Cardiac septum (tissue), 1 donor: ENCODE measurements at regions not wholly inside any gene's neighbourhood (a gene's known extent, or its start where the extent isn't known, plus 50 kb on each side); places are given as distances from the start of the nearest gene placed in this dataset.

Source experiments
- DNase-seq: peaks from one replicate; pipeline ENCODE4 v3.0.0-alpha.2; 2020; ENCODE audit warnings: low spot score
- intact Hi-C: fragments of 100-400 bp; cut with DNase I; formaldehyde crosslinking; loops from one replicate; pipeline ENCODE4 v1.14.0; 2022
- donor health status: DM: no; HTN: no; CAD: no.

DNA sequence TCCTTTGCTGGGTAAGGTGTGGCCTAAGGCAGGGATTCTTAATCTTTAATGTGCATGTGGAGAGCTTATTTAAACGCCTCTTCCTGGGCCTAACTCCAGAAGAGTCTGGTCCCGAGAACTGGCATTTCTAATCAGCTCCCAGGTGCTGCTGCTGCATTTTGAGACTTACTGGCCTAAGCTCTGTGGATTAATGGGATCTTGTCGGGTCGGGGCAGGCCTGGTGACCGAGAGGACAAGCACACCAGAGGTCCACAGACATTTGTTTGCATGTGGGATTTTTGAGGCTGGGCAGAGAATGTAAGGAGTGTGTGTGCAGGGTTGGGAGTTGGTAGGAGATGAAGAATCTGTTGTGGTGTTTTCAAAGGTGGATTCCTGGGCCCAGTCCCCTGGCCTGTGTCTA lies 95.0 kb upstream of the DAP start:
- intact Hi-C loops: loop anchor here (5.0 kb wide), 2 partner anchors 131 to 159 kb away; no protein-coding TSS in a partner anchor
- no peak for DNase-seq

GRCh38 chr5:10854506-10855277 lies 93.7 kb upstream of the DAP start:
- intact Hi-C loops: loop anchor here (5.0 kb wide), 2 partner anchors 133 to 157 kb away; no protein-coding TSS in a partner anchor
- DNase-seq: no peak

DNA sequence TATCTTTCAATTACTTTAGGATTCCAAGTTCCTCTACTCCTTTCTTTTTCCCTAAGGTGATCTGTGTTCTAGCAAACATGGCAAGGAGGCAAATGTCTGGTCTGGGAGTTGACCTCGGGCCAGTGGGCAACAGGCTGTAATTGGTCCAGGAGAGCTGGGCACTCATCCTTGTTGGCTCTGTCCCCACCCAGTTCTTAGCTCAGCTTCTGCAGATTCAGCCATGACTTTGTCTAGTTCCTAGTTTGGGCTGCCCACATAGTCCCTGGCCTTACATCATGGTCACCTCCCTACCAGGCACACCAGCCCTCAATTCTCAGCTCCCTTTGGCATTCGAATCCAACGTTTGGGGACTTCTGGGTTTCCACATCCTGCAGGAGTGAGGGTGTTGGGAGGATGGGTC lies 92.1 kb upstream of the DAP start:
- intact Hi-C loops: no loop called here
- no peak for DNase-seq

GRCh38 chr5:10849278-10849677 lies 88.2 kb upstream of the DAP start:
- DNase-seq: no peak
- intact Hi-C loops: no loop called here

GRCh38 chr5:10844016-10844415 lies 83.0 kb upstream of the DAP start:
- intact Hi-C loops: no loop called here
- DNase-seq: no peak

GRCh38 chr5:10842823-10843222 lies 81.8 kb upstream of the DAP start:
- intact Hi-C loops: no loop called here

DNA sequence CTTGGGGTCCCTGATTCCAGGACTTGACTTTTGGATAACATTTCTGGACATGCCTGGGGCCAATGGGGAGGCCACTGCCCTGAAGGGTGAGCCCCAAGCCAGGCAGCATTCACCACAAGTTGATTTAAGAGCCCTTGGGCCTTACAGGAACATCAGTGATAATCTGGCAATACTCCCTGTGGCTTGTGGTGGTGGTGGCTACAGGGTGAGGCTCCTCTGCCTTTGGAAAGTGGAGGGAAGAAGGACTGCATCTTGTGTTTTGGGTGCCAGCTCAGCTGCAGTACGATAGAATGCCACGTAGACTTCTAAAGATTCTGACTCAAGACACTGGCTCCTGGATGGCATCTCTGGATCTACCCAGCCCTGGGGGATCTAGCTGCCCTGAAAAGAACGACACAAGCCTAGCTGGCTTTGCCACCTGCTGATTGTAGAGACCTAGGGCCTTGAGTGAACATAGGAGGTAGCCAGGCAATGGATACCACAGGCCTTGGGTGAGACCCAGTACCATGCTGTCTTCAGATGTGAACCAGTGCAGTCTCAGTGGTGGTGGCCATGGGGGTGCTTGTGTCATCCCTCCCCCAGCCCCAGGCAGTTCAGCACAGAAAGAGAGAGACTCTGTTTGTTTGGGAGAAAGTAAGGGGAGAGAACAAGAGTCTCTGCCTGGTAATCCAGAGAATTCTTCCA lies 79.0 kb upstream of the DAP start:
- intact Hi-C loops: no loop called here
- DNase-seq: no peak

More at GRCh38 chr5:10842823-10843222, 81.8 kb upstream of the DAP start:
- DNase-seq: no peak

GRCh38 chr5:10839118-10839517 lies 78.1 kb upstream of the DAP start:
- no peak for DNase-seq
- intact Hi-C loops: no loop called here

DNA sequence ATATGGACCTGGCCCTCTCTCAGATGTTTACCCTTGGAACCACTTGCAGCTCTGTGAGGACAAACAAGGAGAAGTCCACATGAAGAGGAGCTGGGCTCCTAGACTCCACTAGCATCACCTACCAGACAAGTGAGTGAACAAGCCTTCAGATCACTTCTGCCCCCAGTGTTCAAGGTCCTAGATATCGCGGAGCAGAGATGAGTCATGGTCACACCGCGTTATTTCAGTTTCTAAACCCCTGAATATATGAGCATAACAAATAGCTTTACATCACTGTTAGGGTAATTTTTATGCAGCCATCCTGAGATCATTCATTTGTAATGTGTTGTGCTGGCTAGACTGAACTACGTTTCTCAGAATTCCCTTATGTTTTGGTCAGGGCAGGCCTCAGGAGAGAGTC lies 77.0 kb upstream of the DAP start:
- intact Hi-C loops: no loop called here

GRCh38 chr5:10836986-10837385 lies 76.0 kb upstream of the DAP start:
- intact Hi-C loops: no loop called here
- no peak for DNase-seq

More for the DNA sequence above, 77.0 kb upstream of the DAP start:
- no peak for DNase-seq

DNA sequence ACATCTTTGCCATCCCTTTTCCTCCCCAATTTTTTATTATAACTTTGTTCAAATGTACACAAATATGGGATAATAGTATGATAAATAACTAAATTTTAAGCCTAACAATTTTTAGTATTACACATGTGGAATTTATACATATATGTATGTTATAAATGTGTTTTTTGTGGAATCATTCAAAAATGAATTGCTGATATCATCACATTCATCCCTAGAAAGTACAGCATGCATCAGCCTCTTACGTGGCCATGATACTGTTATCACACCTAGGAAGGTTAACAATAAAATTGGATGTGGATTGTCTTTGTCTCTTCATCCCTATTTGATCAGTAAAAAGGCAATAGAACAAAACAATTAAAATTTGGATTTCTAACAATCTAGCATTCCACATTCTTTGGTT lies 73.7 kb upstream of the DAP start:
- DNase-seq: no peak
- intact Hi-C loops: no loop called here

DNA sequence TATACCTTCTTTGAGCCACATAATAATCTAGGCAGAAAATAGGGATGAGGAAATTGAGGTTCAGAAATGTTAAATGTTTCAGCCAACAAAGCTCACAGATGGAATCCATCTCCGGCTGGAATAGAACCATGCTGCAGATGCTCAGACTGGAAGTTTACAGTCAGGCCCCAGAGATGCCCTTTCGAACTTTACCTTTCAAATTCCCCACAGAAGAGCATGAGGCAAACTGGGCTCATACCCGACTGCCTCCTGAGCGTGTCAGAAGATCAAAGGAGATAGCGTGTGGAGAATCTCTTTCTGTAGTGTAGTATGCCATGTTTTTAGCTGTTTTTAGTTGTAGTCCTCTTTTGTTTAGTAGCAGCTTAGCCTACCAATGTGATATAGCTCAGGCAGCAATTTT lies 72.0 kb upstream of the DAP start:
- no peak for DNase-seq
- intact Hi-C loops: no loop called here

- intact Hi-C loops: no loop called here
- no peak for DNase-seq
Observed at GRCh38 chr5:10832421-10832820, 71.4 kb upstream of the DAP start.

DNA sequence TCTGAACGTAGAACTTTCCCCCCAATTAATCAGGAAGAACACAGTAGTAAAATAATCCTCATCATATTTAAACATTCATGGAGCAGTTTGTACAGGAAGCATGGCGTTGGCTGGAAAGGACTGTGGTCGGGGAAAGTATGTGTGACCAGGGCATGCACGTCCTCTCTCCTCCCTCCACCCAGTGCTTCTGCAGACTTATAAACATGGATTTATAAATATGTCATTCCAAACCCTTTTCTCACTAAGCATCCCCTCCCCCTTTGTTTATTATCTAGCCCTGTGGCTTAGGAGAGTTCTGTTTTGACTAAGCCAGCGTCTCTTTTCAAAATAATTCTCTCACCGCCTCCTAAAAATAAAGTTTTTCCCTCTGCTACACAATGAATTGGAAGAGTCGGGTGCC lies 70.4 kb upstream of the DAP start:
- intact Hi-C loops: no loop called here
- no peak for DNase-seq

DNA sequence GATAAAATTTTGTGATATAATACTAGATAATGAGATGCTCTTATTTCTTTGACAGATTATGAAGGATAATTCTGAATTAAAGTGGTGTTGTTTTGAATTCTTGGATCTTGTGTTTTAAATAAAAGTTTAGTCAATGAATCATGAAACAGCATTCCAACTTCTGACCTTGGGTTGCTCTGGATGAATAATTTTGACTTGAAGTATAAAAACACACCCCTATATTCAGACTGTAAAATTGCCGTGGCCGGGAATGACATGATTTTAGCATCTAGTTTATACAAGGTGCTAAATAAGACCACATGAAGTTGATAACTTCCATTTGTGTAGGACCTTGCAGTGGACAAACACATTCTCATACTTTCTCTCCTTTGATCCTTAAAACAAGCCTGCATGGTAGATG lies 67.2 kb upstream of the DAP start:
- intact Hi-C loops: no loop called here
- no peak for DNase-seq

GRCh38 chr5:10827571-10827970 lies 66.5 kb upstream of the DAP start:
- intact Hi-C loops: no loop called here
- no peak for DNase-seq

DNA sequence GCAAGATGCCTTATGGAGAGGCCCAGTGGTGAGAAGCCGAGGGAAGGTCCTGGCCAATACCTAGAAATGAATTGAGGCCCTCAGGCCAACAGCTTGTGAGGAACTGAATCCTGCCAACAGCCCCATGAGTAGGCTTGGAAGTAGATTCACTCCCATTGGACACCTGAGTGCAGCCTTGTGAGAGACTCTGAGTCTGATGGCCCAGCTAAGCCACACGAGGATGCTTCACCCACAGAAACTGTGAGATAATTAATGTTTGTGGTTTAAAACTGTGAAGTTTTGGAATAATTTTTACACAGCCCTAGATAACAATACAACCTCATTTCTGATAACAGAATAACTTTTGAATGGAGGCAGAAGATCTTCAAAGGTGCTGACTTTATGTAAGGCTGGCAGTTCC lies 65.9 kb upstream of the DAP start:
- no peak for DNase-seq
- intact Hi-C loops: no loop called here

DNA sequence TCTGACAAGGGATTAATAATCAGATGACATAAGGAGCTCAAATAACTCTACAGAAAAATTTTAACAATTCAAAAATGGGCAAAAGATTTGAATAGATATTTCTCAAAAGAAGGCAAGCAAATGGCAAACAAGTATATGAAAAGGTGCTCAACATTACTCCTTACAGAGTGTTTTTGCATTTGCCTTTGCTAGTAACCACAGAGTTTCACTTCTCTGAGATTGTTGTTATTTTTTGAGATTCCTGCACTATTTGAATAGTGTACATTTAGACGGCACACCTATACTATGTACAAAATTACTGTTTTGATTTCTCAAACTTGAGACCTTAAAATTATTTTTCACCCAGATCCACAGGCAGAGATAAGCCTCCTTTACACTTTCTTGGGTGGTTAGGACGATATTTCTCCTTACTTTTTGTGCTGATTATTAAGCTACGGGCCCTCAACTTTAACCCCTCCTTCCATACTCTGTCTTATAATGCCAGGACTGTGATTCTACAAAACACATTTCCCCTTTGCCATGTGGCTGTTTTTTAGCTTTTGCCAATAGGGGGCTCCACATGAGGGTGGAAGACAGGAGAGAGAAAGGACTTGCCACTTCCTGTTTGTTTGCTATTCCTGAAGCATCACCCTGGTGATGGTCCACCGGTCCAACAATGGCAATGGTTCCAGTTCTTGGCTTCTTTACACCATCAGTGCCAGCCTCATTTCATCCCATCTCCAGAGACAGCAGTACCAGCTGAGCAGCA lies 65.0 kb upstream of the DAP start:
- intact Hi-C loops: no loop called here
- DNase-seq: no peak

DNA sequence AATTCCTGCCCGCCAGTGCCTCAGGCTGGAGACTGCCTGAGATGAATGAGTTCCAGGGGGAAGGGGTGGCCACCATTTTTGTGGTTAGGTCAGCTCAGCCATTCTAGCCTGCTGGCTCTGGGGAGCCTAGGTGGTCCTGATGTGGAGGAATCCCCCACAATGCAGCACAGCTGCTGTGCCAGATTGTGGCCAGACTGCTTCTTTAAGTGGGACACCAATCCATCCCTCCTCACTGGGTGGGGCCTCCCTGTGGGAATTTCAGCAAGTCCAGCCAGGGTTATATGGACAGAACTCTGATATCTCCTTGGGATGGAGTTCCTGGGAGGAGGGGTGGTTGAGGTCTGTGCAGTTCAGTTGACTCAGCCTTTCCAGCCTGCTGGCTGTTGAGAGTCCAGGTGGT lies 51.2 kb upstream of the DAP start:
- intact Hi-C loops: no loop called here
- no peak for DNase-seq
